HG03575 (cell line): ENCODE measurements at regions not wholly inside any gene's neighbourhood (a gene's known extent, or its start where the extent isn't known, plus 50 kb on each side); places are given as distances from the start of the nearest gene placed in this dataset.

Experiments
- ATAC-seq: cut with Tn5 transposase; IDR thresholded peaks from one replicate; pipeline ENCODE4 v1.9.1; 2021; ENCODE audit not compliant: unreplicated experiment, insufficient number of reproducible peaks, low FRiP score; ENCODE audit errors: extremely low read depth

DNA sequence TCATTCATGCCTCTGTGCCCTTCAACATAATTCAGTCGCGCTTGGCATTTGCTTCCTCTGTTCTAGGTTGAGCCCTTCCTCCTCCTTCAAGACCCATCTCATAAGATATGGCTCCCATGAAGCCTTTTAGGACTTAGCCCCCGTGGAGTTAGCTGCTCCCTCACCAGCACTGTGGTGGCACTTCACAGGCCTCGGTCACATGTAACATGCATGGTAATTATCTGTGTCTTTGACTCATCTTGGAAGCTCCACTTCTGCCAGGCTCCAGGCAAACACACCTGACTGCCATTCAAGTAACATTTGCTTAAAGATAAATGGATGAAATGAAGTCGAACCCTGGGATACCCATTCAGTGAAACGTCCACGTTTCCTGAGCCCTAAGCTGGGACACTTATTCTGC lies 484.7 kb downstream of the EIPR1 start:
- no peak for ATAC-seq

DNA sequence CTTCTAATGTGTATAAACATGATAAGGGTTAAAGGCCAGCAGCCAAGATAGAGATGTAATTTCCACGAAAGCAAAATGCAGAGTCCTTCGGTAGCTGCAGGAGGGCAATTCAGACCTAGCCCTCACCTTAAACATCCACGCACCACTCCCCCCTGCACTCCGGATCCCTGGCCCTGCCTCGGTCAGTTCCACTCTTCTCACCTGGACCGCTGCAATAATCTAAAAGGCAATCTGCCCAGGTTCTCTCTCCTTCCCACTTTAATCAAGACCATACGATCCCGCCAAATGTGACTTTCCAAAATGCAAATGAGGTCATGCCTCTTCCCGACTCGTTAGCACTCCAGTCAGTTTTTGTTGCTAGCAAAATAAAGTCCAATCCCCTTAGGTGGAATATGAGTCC lies 485.2 kb downstream of the EIPR1 start:
- ATAC-seq: no peak

DNA sequence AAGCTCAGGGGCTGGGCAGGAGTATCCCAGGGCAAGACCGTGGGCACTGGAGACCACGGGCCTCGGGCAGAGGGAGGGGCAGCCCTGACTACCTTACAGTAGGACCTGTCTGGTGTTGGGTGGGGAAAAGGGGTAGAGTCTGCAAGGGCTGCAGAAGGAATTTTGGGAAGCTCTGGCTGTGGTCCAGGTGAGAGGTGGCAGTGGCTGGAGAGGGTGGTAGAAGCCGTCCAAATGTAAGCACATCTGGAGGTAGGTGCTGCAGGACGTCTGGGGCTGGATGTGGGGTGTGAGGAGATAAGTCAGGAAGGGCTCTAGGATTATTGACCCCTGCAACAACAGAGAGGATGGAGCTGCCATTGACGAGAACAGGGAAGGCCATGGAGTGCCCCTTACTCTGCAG lies 486.7 kb downstream of the EIPR1 start:
- no peak for ATAC-seq

DNA sequence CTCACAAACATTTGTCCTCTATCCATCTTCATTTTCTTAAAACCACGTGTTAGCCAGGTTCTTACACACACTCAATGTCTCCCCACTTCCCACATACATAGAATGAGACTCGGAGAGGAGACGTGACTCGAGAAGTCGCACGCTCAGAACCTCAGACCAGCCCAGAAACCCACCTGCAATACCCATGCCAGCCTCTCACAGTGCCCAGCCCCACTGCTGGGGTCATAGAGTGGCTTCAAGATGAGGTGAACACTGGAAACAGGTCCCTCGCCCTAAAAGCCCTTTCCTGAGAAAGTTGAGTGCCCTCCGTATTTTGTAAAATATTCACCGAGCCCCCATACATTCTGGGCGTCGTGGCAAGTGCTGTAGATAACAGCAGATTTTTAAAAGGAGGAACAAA lies 487.4 kb downstream of the EIPR1 start:
- no peak for ATAC-seq

DNA sequence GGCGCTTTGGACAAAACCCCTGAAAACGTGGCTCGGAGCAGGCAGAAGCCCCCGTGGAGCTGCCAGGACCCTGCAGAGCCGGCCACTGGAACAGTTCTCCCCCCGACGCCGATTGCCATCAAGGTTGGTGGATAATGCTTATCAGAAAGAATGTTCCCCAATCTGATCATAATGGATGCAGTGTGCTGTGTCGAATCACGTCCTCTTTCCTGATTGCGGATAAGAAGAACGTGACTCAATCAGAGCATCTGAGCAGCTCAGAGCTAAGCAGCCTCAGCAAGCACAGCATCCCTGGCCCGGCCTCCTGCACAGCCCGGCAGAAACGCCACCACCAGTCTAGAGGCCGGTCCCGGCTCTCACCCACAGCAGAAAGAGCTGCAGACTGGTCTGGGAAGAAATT lies 488.0 kb downstream of the EIPR1 start:
- ATAC-seq: no peak

DNA sequence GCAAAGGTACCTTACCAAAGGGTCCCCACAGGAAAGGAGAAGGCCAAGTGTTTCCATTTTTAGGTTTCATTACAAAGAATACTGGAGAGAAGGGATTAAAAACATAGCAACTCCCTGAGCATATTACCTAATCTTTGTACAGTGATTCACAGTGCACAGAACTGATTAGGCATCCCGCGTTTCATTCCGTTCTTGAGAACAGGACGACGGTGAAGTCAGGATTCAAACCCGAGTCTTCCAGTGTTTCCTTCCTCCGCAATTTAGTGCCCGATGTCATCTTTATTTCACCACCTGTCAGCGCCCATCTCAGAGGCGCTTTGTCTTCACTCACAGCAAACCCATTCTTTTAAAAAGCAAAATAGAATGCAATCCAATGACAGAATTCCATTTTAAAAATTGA lies 488.5 kb downstream of the EIPR1 start:
- no peak for ATAC-seq

DNA sequence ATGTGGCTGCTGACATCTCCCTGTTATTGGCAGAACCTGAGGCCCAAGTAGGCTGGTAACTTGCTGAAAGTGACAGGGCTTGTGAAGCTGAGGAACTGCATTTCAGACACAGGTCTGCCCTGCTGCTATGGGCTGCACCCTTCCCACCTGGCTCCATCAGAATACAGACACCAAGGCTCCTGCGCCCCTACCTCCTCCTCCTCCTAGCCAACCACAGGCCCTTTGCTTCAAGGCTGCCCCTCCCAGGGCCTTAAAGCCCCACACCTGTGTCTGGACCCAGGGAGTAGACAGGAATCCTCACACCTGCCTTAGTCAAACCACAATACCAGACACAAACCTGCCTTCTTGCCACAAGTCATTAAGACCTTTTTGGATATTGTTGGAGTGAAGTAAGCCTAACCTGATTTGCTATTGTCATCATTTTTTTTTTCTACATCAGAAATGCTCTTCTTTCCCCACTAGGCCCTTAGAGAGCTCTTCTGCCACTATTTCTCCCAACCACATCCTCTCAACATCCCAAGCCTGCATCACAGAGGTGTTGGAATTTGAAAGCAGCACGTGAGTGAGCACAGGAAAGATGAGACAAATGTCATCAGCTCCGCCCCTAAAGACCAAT lies 489.7 kb downstream of the EIPR1 start:
- ATAC-seq: no peak

DNA sequence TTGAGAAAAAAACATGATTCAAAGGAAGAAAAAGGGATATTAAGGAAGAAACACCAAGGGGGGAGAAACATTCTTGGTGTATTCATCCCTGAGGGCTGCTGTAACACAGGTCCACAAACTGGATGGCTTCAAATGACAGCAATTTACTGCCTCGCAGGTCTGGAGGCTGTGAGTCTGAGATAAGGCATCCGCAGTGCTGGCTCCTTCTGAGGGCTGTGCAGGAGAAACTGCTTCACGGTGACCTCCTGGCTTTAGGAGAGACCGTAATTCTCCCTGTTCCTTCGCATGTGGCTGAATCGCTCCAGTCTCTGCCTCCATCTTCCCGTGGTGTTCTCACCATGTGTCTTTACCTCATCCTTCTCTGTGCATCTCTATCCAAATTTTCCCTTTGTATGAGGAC lies 490.7 kb downstream of the EIPR1 start:
- ATAC-seq: no peak

DNA sequence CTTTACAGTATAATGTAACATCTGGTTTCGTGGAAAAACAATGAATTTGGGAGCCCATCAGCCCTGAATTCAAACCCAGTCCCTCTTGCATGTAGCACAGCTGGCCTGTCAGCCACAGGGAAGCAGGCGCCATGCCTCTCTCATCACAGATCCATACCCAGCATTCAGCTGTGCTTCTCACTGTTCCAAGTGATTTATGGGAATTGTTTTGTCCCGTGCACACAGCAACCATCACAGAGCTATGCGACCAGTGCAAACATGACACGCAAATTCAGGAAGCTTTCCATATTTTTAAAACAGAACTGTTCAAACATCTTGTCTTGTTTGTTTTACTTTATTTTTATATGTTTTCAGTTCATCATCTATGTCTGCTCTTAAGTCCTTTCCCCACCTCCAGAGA lies 496.1 kb downstream of the EIPR1 start:
- no peak for ATAC-seq

DNA sequence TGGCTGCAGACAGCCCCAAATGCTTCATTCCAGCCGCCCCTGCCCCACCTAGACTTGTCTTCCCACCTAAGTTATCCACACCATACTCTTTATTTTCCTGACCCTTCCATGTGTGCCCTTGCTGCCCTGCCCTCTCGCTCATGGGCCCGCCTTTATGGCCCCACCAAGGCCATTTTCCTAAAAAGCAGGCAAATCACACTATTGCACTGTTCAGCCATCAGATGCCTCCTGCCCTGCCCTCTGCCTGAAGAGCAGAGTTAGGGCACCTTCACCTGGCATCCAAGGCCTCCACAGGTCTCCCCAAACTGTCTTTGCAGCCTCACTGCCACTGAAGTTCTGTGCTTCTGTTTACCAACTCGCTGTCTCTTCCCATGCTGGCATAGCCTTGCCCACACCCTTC lies 496.7 kb downstream of the EIPR1 start:
- no peak for ATAC-seq

DNA sequence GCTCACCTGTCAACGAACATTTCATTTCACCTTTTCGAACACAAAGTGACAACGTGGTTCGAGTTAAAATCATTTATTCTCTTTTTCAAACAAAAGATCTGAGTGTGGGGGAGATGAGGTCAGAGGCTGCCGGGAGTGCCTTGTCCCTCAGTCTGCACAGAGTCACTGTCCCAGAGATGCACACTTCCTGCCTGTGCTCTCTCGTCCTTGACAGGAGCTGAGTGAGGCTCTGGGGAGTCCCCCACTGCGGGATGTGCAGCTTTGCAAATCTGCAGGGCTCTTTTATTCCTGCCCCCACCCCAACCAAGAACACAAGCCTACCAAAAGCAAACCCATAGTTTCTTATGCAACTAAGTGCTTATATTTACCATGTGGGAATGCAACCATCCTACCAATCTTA lies 497.8 kb downstream of the EIPR1 start:
- peak; percentile 96 for ATAC-seq

DNA sequence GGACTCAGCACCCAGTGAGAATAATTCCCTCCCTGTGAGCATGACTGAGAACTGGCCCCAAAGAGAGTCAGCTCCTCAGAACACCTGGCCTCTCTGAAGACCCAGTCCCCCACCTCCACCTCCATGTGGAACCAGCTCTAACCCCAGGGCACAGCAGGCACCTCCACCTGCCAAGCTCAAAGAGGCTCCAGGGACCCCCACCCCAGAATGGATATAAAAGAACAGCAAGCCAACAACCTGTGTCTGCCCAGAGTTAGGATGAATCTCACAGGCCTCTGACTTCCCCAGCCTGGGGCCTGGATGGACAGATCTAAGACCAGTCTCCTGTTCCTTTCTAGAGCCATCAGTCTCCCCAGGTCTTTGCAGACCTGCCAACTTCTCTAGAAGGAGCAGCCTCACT lies 498.5 kb downstream of the EIPR1 start:
- no peak for ATAC-seq

DNA sequence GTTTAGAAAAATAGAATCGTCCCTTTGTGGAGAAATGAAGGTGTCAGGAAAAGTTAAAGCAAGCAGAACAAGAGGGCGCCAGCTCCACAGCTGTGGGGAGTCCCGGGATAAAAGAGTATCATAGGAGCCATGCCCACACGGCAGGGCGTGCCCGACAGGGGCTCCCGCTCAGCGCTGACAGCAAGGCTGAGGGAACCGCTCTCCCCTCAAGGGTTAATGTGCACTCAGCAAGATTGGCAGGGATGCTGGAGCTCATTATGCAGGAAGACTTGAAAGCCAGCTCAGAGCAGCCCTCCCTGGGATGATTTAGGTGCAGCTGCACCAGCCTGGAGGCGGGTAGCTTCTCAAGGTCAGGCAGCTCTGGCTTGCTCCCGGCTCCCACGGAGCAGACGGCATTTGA lies 500.2 kb downstream of the EIPR1 start:
- no peak for ATAC-seq

DNA sequence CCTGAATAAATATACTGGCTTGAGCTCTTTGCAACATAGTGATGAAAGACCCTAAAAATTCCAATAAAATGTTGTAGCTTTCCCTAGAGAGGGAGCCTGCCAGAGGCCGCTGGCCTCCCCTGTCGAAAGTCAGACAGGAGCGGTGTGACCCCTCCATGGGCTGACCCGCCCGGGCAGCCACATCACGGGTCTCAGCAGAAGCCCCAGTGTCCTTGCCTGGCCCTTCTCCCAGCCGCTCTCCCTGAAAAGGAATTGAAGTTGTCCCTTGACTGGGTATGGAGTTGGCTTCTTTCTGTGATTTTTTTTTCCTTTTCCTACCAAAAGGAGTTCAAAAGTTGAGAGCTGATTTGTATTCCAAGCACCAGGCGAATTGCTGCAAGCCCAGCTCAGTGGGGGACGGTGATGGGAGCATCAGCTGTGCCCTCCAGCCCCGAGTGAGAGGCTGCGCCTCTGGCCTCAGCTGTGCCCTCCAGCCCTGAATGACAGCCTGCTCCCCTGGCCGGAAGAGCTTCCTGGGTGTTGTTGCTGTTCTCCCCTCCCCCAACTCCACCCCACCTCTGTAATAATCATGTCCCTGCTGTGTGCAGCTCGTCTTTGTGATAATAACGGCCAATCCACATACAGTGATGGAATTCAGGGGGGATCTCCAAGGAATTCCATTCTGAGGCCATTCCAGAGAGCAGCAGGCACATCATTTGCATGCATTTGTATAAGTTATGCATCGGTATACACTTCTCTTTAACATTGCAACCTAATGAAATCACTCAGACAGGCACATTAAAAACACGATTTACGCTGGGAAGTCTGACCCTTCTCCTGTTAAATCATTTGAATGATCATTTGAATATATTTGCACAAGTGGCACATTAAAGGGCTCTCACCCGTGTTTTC lies 501.0 kb downstream of the EIPR1 start:
- ATAC-seq: no peak

DNA sequence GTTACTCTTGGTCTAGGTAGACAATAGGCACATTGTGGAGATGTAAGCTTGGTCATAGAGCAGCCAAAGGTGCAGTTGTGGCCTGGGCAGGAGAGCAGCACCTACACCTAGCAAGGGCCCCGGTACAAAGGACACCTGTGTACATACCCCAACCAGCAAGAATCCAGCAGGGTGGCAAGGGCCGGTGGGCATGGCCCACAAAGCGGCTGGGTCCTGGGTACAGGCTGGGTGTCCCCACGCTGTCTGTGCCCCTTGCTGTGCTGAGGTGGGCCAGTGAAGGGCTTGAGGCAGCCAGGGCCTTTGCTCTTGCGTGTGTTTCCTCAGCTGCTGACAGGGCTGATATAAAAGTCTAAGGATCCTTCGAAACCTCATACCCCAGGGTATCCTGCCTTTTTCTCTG lies 501.8 kb downstream of the EIPR1 start:
- ATAC-seq: no peak

DNA sequence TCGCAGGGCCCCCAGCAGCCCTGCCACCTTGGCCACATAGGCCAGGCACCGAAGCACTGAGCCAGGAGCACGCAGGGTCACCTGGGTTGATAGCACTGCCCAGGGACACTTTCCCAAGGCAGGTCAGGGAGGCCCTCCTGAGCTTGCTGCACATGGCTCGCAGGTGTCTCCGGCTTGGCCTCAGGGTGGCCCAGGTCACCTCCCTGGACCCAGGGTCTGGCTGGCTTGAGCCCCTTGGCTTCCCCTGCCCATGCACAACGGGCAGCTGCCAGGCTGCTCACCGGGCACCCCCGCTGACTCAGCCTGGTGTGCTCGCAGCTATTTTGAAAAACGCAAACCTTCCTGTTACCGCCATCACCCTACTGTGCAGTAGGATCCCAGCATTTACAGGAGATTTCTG lies 502.3 kb downstream of the EIPR1 start:
- no peak for ATAC-seq

DNA sequence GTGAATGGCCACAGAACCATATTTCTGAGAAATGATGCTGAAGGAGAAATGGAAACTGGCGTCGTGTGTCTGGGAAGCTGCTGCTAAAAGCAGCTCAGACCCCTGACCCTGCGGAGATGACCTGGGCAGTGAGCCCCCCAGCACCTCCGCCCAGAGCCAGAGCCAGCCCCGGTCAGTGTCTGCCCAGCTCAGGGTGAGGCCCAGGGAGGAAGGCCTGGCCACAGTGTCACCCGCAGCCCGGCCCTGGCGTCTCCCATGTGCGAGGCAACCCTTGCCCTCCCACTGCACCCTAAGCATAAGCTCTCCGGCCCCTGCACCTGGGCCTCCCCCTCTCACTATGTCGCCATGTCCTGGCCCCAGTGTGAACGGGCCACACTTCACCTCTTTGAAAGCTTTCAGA lies 502.8 kb downstream of the EIPR1 start:
- ATAC-seq: no peak

DNA sequence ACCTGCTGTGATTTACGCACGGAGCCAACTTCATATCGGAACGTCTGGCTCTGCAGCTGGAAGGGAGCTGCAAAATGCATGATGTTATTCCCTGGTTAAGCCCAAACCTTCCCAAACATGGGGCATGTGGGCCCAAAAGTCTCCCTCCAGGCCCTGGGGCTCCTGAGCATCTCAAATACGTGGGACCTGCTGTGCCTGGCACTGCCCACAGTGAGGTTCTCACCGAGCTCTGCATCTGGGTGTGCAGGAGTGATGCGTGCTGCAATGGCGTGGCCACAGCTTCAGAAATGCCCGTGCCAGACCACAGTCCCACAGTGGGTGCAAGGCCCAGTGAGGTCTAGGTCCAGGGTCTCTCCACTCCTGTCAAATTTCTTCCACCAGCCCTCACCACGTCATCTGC lies 503.3 kb downstream of the EIPR1 start:
- no peak for ATAC-seq

DNA sequence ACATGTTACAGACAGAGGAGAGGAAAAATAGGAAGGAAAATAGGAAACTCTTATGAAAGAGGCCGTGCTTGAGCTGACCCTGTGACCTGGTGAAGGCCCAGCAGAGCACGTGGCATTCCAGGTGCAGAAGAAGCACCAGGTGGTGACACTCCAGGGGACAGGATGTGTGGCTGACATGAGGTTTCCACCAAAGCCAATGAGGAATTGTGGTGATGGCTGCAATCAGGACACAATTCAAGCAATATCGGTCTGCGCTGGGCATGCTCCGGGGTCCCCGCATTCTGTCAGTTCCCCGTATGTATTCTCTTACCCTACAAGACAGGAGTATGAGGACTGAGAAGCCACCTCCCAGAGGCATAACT lies 504.2 kb downstream of the EIPR1 start:
- ATAC-seq: no peak

DNA sequence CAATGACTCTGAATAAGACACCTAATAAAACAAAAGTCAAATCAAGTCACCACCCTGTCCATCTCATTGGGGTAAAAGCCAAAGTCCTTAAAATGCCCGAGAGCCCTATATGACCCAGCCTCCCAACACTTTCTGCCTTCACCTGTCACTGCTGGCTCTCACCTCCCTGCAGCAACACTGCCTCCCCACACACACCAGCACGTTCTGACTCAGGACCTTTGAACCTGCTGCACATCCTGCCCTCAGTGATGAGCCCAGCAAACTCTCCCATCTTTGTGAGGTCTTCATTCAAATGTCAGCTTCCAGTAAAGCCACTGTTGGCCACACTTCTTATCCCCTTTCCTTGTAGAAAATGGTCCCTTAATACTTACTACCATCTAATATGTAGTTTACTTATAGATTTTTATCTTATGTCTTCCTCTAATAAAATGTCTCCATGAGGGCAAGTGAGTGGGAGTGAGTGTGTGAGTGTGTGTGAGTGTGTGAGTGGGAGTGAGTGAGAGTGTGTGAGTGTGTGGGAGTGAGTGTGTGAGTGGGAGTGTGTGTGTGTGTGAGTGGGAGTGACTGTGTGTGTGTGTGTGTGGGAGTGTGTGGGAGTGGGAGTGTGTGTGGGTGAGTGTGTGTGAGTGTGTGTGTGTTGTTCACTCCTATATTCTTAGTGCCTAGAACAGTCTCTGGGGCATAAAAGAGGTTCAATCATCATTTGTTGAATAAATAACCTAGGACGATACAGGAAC lies 504.7 kb downstream of the EIPR1 start:
- no peak for ATAC-seq
